Neural cell (in vitro differentiated cells): ENCODE measurements at regions not wholly inside any gene's neighbourhood (a gene's known extent, or its start where the extent isn't known, plus 50 kb on each side); places are given as distances from the start of the nearest gene placed in this dataset.
A peak's percentile ranks its signal among the peaks of the same experiment; 100 is the strongest.

Source experiments
- H2AFZ ChIP-seq: fragments of 200-600, 300-800 bp; sonication (generic), shearing (Covaris generic); 2 replicates; pipeline ENCODE4 v1.6.0; 2014; ENCODE audit warnings: low read depth, mild to moderate bottlenecking, antibody characterized with exemption, low read length, moderate library complexity
- H3F3A ChIP-seq: fragments of 200-600 bp; shearing (Covaris generic); 2 replicates; pipeline ENCODE4 v1.6.1; 2016; ENCODE audit warnings: mild to moderate bottlenecking, moderate library complexity, mixed read lengths, antibody characterized with exemption, low read length; ENCODE audit not compliant: insufficient read depth, poor library complexity, severe bottlenecking
- H3K27ac ChIP-seq: fragments of 200-600, 300-800 bp; sonication (generic), shearing (Covaris generic); 2 replicates; pipeline ENCODE4 v1.5.1; 2014; ENCODE audit warnings: mild to moderate bottlenecking, low read length, moderate library complexity
- H3K27me3 ChIP-seq: fragments of 300-800, 200-600 bp; sonication (generic), shearing (Covaris generic); 2 replicates; pipeline ENCODE4 v1.6.0; 2014; ENCODE audit warnings: mild to moderate bottlenecking, low read depth, low read length, moderate library complexity; ENCODE audit not compliant: insufficient read depth
- H3K36me3 ChIP-seq: fragments of 300-800, 200-600 bp; sonication (generic), shearing (Covaris generic); 2 replicates; pipeline ENCODE4 v1.5.1; 2014; ENCODE audit warnings: mild to moderate bottlenecking, antibody characterized with exemption, low read length, moderate library complexity; ENCODE audit not compliant: insufficient read depth
- H3K4me2 ChIP-seq: fragments of 300-800, 200-600 bp; sonication (generic), shearing (Covaris generic); 2 replicates; pipeline ENCODE4 v1.6.0; 2014; ENCODE audit warnings: mild to moderate bottlenecking, low read length
- H3K4me3 ChIP-seq: fragments of 300-800, 200-600 bp; sonication (generic), shearing (Covaris generic); 2 replicates; pipeline ENCODE4 v1.5.1; 2014; ENCODE audit warnings: mild to moderate bottlenecking, low read length, moderate library complexity
- H3K79me2 ChIP-seq: fragments of 200-600 bp; shearing (Covaris generic); replicated peaks from 2 replicates; pipeline ENCODE4 v1.6.0; 2014; ENCODE audit warnings: mild to moderate bottlenecking, low read length, moderate library complexity; ENCODE audit not compliant: insufficient read depth
- H3K9ac ChIP-seq: fragments of 300-800, 200-600 bp; sonication (generic), shearing (Covaris generic); 2 replicates; pipeline ENCODE4 v1.6.1; 2016; ENCODE audit warnings: mild to moderate bottlenecking, low read length, mixed read lengths
- H3K9me2 ChIP-seq: fragments of 200-600 bp; shearing (Covaris generic); 2 replicates; pipeline ENCODE4 v1.6.1; 2016; ENCODE audit warnings: mild to moderate bottlenecking, low read length, mixed read lengths; ENCODE audit not compliant: insufficient read depth
- H3K9me3 ChIP-seq: fragments of 200-600, 300-800 bp; sonication (generic), shearing (Covaris generic); 2 replicates; pipeline ENCODE4 v1.6.1; 2016; ENCODE audit warnings: mild to moderate bottlenecking, mixed run types, low read length, moderate library complexity, mixed read lengths
- H4K20me1 ChIP-seq: fragments of 200-600 bp; shearing (Covaris generic); 2 replicates; pipeline ENCODE4 v1.6.1; 2016; ENCODE audit warnings: mild to moderate bottlenecking, mixed run types; ENCODE audit not compliant: insufficient read depth
- CTCF ChIP-seq: fragments of 450-650 bp; IDR thresholded peaks from 2 replicates; pipeline ENCODE4 v1.5.1; 2014; ENCODE audit warnings: antibody characterized with exemption, mild to moderate bottlenecking, moderate library complexity; ENCODE audit not compliant: poor library complexity, severe bottlenecking
- EP300 ChIP-seq: fragments of 450-650 bp; conservative IDR thresholded peaks from 2 replicates; pipeline ENCODE4 v1.6.1; 2014; ENCODE audit warnings: antibody characterized with exemption, mild to moderate bottlenecking, moderate library complexity; ENCODE audit not compliant: poor library complexity, severe bottlenecking
- EZH2 ChIP-seq: fragments of 200-600, 300-800 bp; shearing (Covaris generic), sonication (generic); IDR thresholded peaks from 2 replicates; pipeline ENCODE4 v1.6.1; 2014; ENCODE audit warnings: antibody characterized with exemption, low read length, borderline replicate concordance, mild to moderate bottlenecking; ENCODE audit not compliant: insufficient read depth, poor library complexity, severe bottlenecking
- MXI1 ChIP-seq: fragments of 450-650 bp; conservative IDR thresholded peaks from 2 replicates; pipeline ENCODE4 v1.6.1; 2014; ENCODE audit warnings: antibody characterized with exemption, mild to moderate bottlenecking; ENCODE audit not compliant: poor library complexity, severe bottlenecking
- POLR2AphosphoS5 ChIP-seq: IDR thresholded peaks from 2 replicates; pipeline ENCODE4 v1.6.1; 2012
- RAD21 ChIP-seq: fragments of 450-650 bp; conservative IDR thresholded peaks from 2 replicates; pipeline ENCODE4 v1.6.1; 2014; ENCODE audit warnings: antibody characterized with exemption, mild to moderate bottlenecking, moderate library complexity
- REST ChIP-seq: IDR thresholded peaks from 2 replicates; pipeline ENCODE4 v1.6.1; 2012; ENCODE audit warnings: borderline replicate concordance
- TAF1 ChIP-seq: IDR thresholded peaks from 2 replicates; pipeline ENCODE4 v1.6.1; 2012; ENCODE audit warnings: low read depth

GRCh38 chr5:143738417-143739401 lies 73.3 kb upstream of the HMHB1 start:
- H4K20me1 ChIP-seq, result no peaks in the 10 kb centered on the region
- peaks cover 3% of the 10 kb centered on the region for H3F3A ChIP-seq
- H3K4me2 ChIP-seq, result no peak overlapping the region
- H3K9ac ChIP-seq, result no peak overlapping the region
- TF ChIP-seq POLR2AphosphoS5, result no peak
- H3K4me3 ChIP-seq, result no peak overlapping the region
- no peaks in the 10 kb centered on the region for H3K27me3 ChIP-seq
- no peaks in the 10 kb centered on the region for H3K9me2 ChIP-seq
- H3K79me2 ChIP-seq, result no peaks in the 10 kb centered on the region
- peak overlapping the region; percentile 72 for H3K27ac ChIP-seq
- no peaks in the 10 kb centered on the region for H3K36me3 ChIP-seq
- H3K9me3 ChIP-seq, result no peaks in the 10 kb centered on the region
- H2AFZ ChIP-seq, result no peak overlapping the region

GRCh38 chr5:143737062-143737461 lies 74.9 kb upstream of the HMHB1 start:
- no peaks in the 10 kb centered on the region for H3K79me2 ChIP-seq

GRCh38 chr5:143734456-143734780 lies 77.5 kb upstream of the HMHB1 start:
- Histone ChIP-seq H3K4me3 (no peak overlapping the region), H3K9me2 (no peaks in the 10 kb centered on the region)
- TF ChIP-seq CTCF, result no peak
- no peak for TF ChIP-seq EZH2
- TF ChIP-seq RAD21, result no peak
- no peak for TF ChIP-seq MXI1
- no peak for TF ChIP-seq TAF1
- no peak for TF ChIP-seq REST

More at GRCh38 chr5:143737062-143737461, 74.9 kb upstream of the HMHB1 start:
- Histone ChIP-seq H3K9ac (no peak overlapping the region), H3K36me3 (no peaks in the 10 kb centered on the region), H3K9me2 (no peaks in the 10 kb centered on the region), H2AFZ (no peak overlapping the region), H3K27me3 (no peaks in the 10 kb centered on the region), H3F3A (peaks cover 5% of the 10 kb centered on the region), H3K4me2 (no peak overlapping the region), H3K9me3 (no peaks in the 10 kb centered on the region), H3K27ac (peak overlapping the region; percentile 72), H3K4me3 (peak overlapping the region; percentile 28), H4K20me1 (no peaks in the 10 kb centered on the region)
- TF ChIP-seq RAD21 (peak; percentile 22), MXI1 (no peak), POLR2AphosphoS5 (peak; percentile 87), EP300 (peak; percentile 95), REST (peak; percentile 51)

More at GRCh38 chr5:143734456-143734780, 77.5 kb upstream of the HMHB1 start:
- Histone ChIP-seq H3K9me3 (no peaks in the 10 kb centered on the region), H3F3A (peaks cover 6% of the 10 kb centered on the region), H2AFZ (no peak overlapping the region), H3K27ac (no peak overlapping the region), H3K27me3 (no peaks in the 10 kb centered on the region), H3K79me2 (no peaks in the 10 kb centered on the region), H4K20me1 (no peaks in the 10 kb centered on the region), H3K36me3 (no peaks in the 10 kb centered on the region), H3K4me2 (no peak overlapping the region), H3K9ac (no peak overlapping the region)
